ENCODE measurements at regions not wholly inside any gene's neighbourhood (a gene's known extent, or its start where the extent isn't known, plus 50 kb on each side); places are given as distances from the start of the nearest gene placed in this dataset.

DNA sequence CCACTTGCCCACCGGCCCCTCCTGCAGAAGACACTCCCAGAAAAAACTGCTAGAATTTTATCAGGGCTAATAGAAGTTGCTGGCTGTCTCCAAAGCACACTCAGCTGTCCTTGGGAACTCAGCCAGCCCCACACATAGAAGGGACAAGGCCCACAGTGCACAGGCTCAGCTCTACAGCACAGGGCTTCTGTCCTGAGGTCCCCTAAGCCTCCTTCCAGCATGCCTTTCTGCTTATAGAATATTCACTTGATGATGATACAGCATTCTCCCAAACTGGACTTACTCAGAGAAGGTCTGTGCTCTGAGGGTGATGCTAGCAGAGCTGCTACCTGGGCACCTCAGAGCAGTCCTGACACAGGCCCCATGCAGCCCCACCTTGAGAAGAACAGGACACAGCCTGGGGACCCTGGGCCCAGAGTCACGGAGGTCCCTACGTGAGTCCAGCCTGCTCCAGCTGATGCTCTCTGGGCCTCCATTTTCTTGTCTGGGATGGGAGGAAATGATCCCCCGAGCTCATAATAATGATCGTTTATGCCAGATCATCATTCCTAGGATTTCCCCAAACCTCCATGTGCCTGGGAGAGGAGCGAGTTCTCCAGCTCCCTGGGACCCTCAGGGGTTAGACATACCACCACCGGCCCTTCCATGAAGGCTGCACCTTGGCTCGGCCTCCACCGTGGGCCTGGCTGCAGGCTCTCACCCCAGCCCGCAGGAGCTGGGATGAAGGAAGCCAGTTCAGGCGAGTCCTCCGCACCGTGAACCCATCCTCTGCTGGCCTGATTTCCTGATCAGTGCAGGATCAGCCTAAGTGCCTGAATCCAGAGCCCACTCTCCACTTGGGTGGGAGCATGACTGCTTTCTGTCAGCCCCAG lies 145.6 kb downstream of the ZNF248 start:
- Histone ChIP-seq H3K27me3 (ENCODE audit: control insufficient read depth in 2 of 2, insufficient read depth in 1 of 2, low read length in 1 of 2) (no peaks in the 10 kb centered on the region), H3K9me3 (ENCODE audit: control insufficient read depth in 2 of 2, insufficient read depth in 1 of 2, low read length in 1 of 2) (peaks cover 13 to 39% of the 10 kb centered on the region in 2 donors), H3K36me3 (ENCODE audit: control insufficient read depth in 2 of 2, insufficient read depth in 2 of 2, low read length in 1 of 2) (no peaks in the 10 kb centered on the region), H3K27ac (ENCODE audit: low read depth in 1 of 2, low read length in 1 of 2) (no peak overlapping the region), H3K4me1 (ENCODE audit: control insufficient read depth in 2 of 2, insufficient read depth in 2 of 2, low read length in 2 of 2) (no peaks in the 10 kb centered on the region), H3K4me3 (ENCODE audit: low read length in 2 of 2) (no peak overlapping the region)
- WGBS, result 86% methylated on average over 13 of the region's 13 CpGs
- DNase-seq (ENCODE audit: low read depth in 6 of 9, low spot score in 9 of 9), result no peak

DNA sequence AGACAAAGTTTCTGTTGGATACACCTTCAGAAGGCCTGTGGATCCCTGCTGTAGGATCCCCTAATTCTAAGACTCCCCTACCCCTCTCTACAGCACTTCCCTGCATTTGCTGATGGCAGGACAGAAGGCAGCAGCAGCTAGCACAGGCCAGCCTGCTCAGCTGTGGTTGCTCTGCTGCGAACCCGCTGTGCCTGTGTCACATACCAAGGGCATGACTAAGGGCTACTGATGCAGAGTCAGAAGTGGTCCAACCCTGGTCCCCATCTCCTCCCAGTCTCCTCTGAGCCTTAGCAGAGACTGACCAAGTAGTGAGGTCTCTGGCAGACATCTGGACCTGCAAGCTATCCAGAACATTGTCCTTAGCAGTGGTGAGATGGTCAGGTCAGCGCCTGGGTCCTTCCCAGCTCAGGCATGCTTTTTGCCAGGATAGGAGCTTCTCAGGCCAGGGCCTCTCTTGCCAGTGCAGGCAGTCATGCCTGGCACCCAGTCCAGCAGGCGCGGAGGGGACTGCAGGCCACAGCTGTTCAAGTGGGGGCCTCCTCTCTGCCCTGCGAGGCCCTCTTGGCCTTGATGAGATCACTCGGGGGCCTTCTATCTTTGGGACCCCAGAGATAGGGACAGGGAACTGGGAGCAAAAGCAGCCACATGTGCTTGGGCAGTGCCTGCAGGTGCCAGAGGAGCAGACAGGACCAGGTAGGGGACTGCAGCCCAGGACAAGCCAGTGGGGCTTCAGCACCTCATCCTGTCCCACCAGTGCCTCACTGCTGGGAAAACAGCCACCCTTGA lies 146.4 kb downstream of the ZNF248 start:
- Histone ChIP-seq H3K27me3 (ENCODE audit: control insufficient read depth in 2 of 2, insufficient read depth in 1 of 2, low read length in 1 of 2) (no peaks in the 10 kb centered on the region), H3K9me3 (ENCODE audit: control insufficient read depth in 2 of 2, insufficient read depth in 1 of 2, low read length in 1 of 2) (peaks cover 13 to 41% of the 10 kb centered on the region in 2 donors), H3K27ac (ENCODE audit: low read depth in 1 of 2, low read length in 1 of 2) (no peak overlapping the region), H3K36me3 (ENCODE audit: control insufficient read depth in 2 of 2, insufficient read depth in 2 of 2, low read length in 1 of 2) (no peaks in the 10 kb centered on the region), H3K4me1 (ENCODE audit: control insufficient read depth in 2 of 2, insufficient read depth in 2 of 2, low read length in 2 of 2) (no peaks in the 10 kb centered on the region), H3K4me3 (ENCODE audit: low read length in 2 of 2) (no peak overlapping the region)
- no peak for DNase-seq (ENCODE audit: low read depth in 6 of 9, low spot score in 9 of 9)
- WGBS, result 95% methylated on average over 7 of the region's 7 CpGs

DNA sequence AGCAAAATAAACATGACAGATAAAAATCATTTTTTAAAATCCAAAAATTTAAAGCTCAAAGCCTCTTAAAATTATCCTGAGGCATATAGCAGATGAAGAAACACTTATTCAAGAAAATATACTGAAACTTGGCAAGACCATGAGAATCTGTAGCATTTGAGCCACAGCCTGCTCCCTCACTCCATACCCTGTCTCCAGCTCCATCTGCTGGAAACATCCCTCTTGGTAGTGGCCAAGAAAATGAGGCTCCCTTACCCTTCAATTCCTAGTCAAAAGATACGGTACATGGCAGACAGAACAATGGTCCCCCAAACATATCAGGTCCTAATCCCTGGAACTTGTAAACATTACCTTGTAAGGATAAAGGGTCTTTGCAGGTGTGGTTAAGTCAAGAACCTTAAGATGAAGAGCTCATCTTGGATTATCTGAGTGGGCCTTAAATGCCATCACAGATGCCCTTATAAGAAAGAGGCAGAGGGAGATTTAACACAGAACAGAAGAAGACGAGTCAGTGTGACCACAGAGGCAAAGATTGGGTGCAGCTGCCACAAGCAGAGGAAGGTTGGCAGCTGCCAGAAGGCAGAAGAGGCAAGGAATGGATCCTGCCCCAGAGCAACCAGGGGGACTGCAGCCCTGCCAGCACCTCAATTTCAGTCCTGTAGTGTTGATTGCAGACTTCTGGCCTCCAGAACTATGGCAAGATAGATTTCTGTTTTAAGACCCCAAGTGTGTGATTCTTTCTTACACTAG lies 149.4 kb downstream of the ZNF248 start:
- Histone ChIP-seq H3K4me1 (ENCODE audit: control insufficient read depth in 2 of 2, insufficient read depth in 2 of 2, low read length in 2 of 2) (no peaks in the 10 kb centered on the region), H3K27me3 (ENCODE audit: control insufficient read depth in 2 of 2, insufficient read depth in 1 of 2, low read length in 1 of 2) (no peaks in the 10 kb centered on the region), H3K4me3 (ENCODE audit: low read length in 2 of 2) (no peak overlapping the region), H3K36me3 (ENCODE audit: control insufficient read depth in 2 of 2, insufficient read depth in 2 of 2, low read length in 1 of 2) (no peaks in the 10 kb centered on the region), H3K27ac (ENCODE audit: low read depth in 1 of 2, low read length in 1 of 2) (no peak overlapping the region), H3K9me3 (ENCODE audit: control insufficient read depth in 2 of 2, insufficient read depth in 1 of 2, low read length in 1 of 2) (peaks cover 13 to 66% of the 10 kb centered on the region in 2 donors)
- WGBS, result 66% methylated on average over 2 of the region's 2 CpGs
- no peak for DNase-seq (ENCODE audit: low read depth in 6 of 9, low spot score in 9 of 9)

DNA sequence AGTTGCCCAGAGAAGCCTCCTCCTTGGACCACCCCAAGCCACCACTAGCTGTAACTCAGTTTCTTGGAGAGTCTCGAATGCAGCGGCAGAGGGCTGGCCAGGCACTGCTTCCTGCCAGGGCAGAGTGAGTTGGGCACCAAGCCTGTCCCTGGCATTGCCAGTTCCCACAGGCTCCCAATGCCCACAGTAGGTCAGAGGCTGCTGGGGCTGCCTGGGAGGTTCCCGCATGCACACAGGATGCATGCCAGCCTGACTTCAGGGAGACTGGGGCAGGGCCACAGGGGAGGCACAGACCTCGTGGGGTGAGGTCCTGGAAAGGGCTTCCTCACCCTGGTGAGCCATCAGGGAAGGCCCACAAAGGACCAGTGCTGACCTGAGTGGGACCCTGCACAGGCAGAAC lies 152.8 kb downstream of the ZNF248 start:
- Histone ChIP-seq H3K36me3 (ENCODE audit: control insufficient read depth in 2 of 2, insufficient read depth in 2 of 2, low read length in 1 of 2) (no peaks in the 10 kb centered on the region), H3K9me3 (ENCODE audit: control insufficient read depth in 2 of 2, insufficient read depth in 1 of 2, low read length in 1 of 2) (peaks cover 6 to 64% of the 10 kb centered on the region in 2 donors), H3K4me1 (ENCODE audit: control insufficient read depth in 2 of 2, insufficient read depth in 2 of 2, low read length in 2 of 2) (no peaks in the 10 kb centered on the region), H3K4me3 (ENCODE audit: low read length in 2 of 2) (no peak overlapping the region), H3K27me3 (ENCODE audit: control insufficient read depth in 2 of 2, insufficient read depth in 1 of 2, low read length in 1 of 2) (no peaks in the 10 kb centered on the region), H3K27ac (ENCODE audit: low read depth in 1 of 2, low read length in 1 of 2) (no peak overlapping the region)
- DNase-seq (ENCODE audit: low read depth in 6 of 9, low spot score in 9 of 9), result no peak
- WGBS, result 83% methylated on average over 4 of the region's 4 CpGs

DNA sequence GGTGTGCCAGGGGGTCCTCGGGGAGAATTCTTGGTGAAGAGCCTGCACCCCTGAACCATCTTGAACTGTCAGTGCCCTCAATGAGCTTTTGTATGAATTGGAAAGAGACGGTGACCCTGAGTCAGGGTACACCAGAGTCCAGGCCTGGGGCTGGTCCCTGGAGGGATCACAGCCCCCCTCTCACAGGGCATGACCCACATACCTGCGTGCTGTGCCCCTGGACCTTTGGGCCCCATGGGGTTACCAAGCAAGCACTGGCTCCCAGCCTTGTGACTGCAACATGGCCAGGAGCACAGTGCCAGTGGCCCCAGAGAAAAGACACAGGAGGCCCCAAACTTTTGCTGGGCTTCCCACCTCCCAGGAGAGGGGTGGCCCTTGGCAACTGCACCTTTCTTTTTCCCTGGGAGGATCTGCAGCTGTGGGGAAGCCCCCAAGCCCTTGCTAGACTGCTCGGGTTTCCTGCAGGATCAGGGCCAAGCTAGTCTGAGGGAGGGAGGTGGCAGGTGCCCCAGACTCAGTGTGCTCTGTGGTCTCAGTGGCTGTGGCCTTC lies 153.5 kb downstream of the ZNF248 start:
- peaks cover 6 to 68% of the 10 kb centered on the region in 2 donors for H3K9me3 ChIP-seq (ENCODE audit: control insufficient read depth in 2 of 2, insufficient read depth in 1 of 2, low read length in 1 of 2)
- H3K4me3 ChIP-seq (ENCODE audit: low read length in 2 of 2), result no peak overlapping the region
- H3K27me3 ChIP-seq (ENCODE audit: control insufficient read depth in 2 of 2, insufficient read depth in 1 of 2, low read length in 1 of 2), result no peaks in the 10 kb centered on the region
- H3K36me3 ChIP-seq (ENCODE audit: control insufficient read depth in 2 of 2, insufficient read depth in 2 of 2, low read length in 1 of 2), result no peaks in the 10 kb centered on the region
- WGBS, result 84% methylated on average over 4 of the region's 4 CpGs
- no peaks in the 10 kb centered on the region for H3K4me1 ChIP-seq (ENCODE audit: control insufficient read depth in 2 of 2, insufficient read depth in 2 of 2, low read length in 2 of 2)
- DNase-seq (ENCODE audit: low read depth in 6 of 9, low spot score in 9 of 9), result no peak
- no peak overlapping the region for H3K27ac ChIP-seq (ENCODE audit: low read depth in 1 of 2, low read length in 1 of 2)

DNA sequence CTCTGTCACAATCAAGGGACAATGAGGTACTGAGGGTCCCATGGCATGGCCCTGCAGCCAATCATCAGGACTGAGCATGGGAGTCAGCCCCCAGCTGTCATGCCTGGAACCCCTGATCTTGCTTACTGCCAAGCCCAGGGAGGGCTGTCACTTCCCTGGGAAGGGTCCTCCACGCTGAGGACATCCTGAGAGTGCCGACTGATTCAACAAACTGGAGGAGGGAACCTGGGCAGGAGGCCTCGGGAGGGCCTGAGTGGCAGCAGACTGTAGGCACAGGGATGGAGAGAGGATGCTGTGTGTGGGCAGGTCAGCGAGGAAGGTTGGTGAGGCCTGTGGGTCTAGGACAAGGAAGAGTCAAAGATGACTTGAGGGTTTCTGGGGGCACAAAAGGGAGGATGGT lies 154.3 kb downstream of the ZNF248 start:
- no peak overlapping the region for H3K4me3 ChIP-seq (ENCODE audit: low read length in 2 of 2)
- peaks cover 6 to 63% of the 10 kb centered on the region in 2 donors for H3K9me3 ChIP-seq (ENCODE audit: control insufficient read depth in 2 of 2, insufficient read depth in 1 of 2, low read length in 1 of 2)
- no peaks in the 10 kb centered on the region for H3K27me3 ChIP-seq (ENCODE audit: control insufficient read depth in 2 of 2, insufficient read depth in 1 of 2, low read length in 1 of 2)
- no peak overlapping the region for H3K27ac ChIP-seq (ENCODE audit: low read depth in 1 of 2, low read length in 1 of 2)
- H3K4me1 ChIP-seq (ENCODE audit: control insufficient read depth in 2 of 2, insufficient read depth in 2 of 2, low read length in 2 of 2), result no peaks in the 10 kb centered on the region
- no peaks in the 10 kb centered on the region for H3K36me3 ChIP-seq (ENCODE audit: control insufficient read depth in 2 of 2, insufficient read depth in 2 of 2, low read length in 1 of 2)
- 85% methylated on average over 4 of the region's 4 CpGs for WGBS
- no peak for DNase-seq (ENCODE audit: low read depth in 6 of 9, low spot score in 9 of 9)

DNA sequence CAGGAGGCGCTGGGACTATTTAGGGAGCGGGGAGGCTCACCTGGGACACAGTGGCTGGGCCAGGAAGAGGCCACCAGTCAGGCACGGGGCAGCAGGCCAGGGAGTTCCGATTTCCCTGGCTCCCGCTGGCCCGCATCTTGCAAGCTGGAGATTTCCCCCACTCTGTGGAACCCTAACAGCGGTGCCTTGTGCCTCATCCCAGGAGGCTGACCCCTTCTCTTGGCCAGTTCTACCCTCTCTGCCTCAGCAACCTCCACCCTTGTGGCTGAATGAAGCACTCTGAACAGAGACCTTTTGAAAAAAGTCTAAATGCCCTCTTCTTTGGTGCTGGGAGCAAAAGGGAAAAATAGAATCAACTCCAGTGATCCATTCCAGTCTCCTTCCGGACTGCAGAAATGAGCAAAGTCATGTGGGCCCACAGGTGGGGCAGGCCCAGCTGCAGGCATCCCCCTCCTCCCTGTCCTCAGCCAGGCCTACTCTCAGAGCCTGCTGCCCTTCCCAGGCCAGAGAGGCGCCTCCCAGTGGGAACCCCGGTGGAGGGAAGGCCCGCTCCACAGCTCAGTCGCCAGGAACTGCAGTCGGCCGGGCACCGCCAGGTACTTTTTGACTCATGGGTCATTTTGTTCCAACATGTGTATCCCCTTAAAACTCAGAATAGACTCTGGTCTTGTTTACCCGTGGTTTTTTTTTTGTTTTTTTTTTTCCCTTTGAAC lies 155.5 kb downstream of the ZNF248 start:
- peaks cover 6 to 63% of the 10 kb centered on the region in 2 donors for H3K9me3 ChIP-seq (ENCODE audit: control insufficient read depth in 2 of 2, insufficient read depth in 1 of 2, low read length in 1 of 2)
- H3K27ac ChIP-seq (ENCODE audit: low read depth in 1 of 2, low read length in 1 of 2), result no peak overlapping the region
- H3K4me1 ChIP-seq (ENCODE audit: control insufficient read depth in 2 of 2, insufficient read depth in 2 of 2, low read length in 2 of 2), result no peaks in the 10 kb centered on the region
- H3K4me3 ChIP-seq (ENCODE audit: low read length in 2 of 2), result no peak overlapping the region
- 90% methylated on average over 16 of the region's 16 CpGs for WGBS
- H3K27me3 ChIP-seq (ENCODE audit: control insufficient read depth in 2 of 2, insufficient read depth in 1 of 2, low read length in 1 of 2), result no peaks in the 10 kb centered on the region
- no peak for DNase-seq (ENCODE audit: low read depth in 6 of 9, low spot score in 9 of 9)
- no peaks in the 10 kb centered on the region for H3K36me3 ChIP-seq (ENCODE audit: control insufficient read depth in 2 of 2, insufficient read depth in 2 of 2, low read length in 1 of 2)

DNA sequence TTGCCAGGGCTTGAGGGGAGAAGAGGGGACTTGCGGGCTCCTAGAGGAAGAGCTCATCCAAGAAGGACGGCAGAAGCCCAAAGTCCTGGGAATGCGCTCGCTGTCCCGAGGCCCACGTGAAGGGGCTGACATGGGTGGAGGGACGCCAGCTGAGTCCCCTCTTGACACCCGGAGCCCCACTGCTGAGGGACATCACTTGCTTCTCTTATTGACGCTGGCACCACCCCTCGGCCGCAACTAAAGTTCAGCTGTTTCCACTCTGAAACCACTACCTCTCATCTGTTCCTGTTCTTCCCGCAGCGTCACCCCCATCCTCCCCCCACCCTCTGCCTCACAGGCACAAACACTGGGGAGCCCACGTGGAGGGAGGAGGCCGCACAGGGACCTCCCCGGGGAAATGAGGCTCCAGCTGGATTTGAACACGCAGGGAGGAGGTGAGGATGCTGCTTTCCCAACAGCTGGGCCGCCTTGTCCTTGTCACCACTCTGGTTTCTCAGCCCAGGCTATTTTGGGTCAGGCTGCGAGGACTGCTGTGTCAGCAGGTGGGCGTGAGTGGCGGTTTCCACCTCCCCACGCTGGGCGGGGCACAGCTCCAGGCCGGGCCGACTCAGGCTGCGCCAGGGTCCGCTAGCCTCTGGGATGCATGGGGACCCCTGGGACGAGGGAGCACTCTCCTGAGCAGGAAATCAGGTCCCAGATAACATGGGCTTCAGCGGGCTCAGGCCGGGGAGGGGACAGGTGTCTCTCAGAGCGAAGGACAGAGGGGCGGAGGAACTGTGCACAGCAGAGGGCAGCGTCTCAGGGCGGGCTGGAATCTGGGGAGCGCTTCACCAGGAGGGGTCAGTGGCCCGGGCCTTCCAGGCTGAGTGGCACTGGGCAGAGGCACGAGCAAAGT lies 156.3 kb downstream of the ZNF248 start:
- 88% methylated on average over 37 of the region's 37 CpGs for WGBS
- Histone ChIP-seq H3K36me3 (ENCODE audit: control insufficient read depth in 2 of 2, insufficient read depth in 2 of 2, low read length in 1 of 2) (no peaks in the 10 kb centered on the region), H3K9me3 (ENCODE audit: control insufficient read depth in 2 of 2, insufficient read depth in 1 of 2, low read length in 1 of 2) (peaks cover 6 to 62% of the 10 kb centered on the region in 2 donors), H3K4me1 (ENCODE audit: control insufficient read depth in 2 of 2, insufficient read depth in 2 of 2, low read length in 2 of 2) (no peaks in the 10 kb centered on the region), H3K27ac (ENCODE audit: low read depth in 1 of 2, low read length in 1 of 2) (no peak overlapping the region), H3K27me3 (ENCODE audit: control insufficient read depth in 2 of 2, insufficient read depth in 1 of 2, low read length in 1 of 2) (no peaks in the 10 kb centered on the region), H3K4me3 (ENCODE audit: low read length in 2 of 2) (no peak overlapping the region)
- DNase-seq (ENCODE audit: low read depth in 6 of 9, low spot score in 9 of 9), result no peak

Measured in thymus (tissue), 11 donors.